HG03575 (cell line): ENCODE measurements at regions not wholly inside any gene's neighbourhood (a gene's known extent, or its start where the extent isn't known, plus 50 kb on each side); places are given as distances from the start of the nearest gene placed in this dataset.

Experiments
- ATAC-seq: cut with Tn5 transposase; IDR thresholded peaks from one replicate; pipeline ENCODE4 v1.9.1; 2021; ENCODE audit not compliant: unreplicated experiment, insufficient number of reproducible peaks, low FRiP score; ENCODE audit errors: extremely low read depth

DNA sequence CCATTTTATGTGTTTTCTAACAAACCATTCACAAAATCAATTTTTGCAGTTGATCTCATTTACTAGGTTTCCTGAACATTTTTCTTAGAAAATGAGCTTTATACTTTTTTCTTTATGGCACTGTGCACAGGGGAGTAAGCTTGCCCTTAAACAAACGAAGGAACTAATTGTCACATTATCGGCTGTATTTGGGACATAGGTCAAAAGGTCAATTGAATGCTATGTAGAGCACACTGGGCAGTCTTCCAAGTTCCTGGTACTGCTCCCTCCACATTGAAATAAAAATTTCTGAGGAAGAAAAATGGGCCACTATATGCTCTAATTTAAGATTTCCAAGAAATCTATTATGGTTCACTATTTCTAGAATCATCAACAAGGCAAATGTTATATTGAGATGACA lies 93.6 kb upstream of the TMEFF2 start:
- ATAC-seq: no peak

DNA sequence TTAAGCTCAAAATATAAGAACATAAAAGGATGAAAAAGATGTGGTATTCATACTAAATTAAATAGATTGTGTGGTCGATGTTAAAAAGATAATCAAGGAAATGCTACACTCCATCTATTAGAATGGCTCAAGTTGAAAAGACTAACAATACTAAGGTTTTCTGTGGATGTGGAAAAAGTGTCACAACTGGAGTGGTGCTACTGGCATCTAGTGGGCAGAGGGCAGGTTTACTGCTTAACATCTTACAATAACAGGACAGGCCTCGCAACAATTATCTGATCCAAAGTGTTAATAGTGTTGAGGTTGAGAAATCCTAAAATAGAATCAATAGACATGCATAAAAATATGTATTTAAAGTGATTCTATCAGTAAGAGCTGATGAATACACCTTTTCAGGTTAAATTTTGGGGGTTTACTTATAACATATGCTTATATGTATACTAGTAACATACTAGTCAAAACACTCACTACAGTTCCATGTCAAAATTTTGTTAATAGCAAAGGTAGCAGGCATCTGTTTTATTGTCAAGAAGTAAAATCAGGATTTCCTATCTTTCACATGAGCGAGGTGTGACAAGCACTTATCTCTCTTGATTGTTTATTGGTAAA lies 91.5 kb upstream of the TMEFF2 start:
- ATAC-seq: no peak

GRCh38 chr2:192283450-192283849 lies 88.7 kb upstream of the TMEFF2 start:
- no peak for ATAC-seq

GRCh38 chr2:192278701-192279100 lies 84.0 kb upstream of the TMEFF2 start:
- no peak for ATAC-seq

GRCh38 chr2:192277494-192278109 lies 82.9 kb upstream of the TMEFF2 start:
- no peak for ATAC-seq

DNA sequence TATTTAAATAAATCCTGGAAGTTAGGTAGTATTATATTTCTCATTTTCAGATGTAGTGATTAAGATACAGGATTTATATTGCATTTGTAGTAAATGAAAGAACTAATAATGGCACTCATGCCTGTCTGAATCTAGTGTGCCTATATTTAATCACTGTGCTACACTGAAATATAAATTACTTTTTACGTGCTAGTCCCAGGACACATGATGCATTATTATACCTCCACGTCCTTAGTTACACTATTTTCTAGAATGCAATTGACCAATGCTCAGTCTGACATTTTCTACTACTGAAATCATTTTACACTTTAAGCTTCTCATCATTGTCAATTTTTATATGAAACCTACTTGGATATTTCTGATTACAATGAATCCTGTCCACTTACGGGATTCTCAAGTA lies 80.9 kb upstream of the TMEFF2 start:
- ATAC-seq: no peak

DNA sequence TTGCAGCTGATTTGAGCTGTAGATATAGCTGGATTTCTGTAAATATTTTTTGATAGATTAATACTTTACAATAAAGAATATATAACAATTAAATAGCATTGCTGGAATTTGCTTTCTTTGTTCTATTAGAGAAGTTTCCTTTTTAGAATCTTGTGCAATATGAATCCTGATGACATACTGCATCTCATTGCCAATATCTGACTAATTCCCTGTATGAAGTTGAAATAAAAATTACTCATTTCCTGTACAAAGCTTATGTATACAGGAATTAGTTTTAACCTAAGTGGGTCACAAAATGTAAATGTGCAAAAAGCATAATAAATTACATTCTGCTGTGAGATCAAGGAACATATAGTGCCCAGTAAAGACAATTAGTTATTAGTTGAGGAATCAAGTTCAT lies 72.8 kb upstream of the TMEFF2 start:
- no peak for ATAC-seq

DNA sequence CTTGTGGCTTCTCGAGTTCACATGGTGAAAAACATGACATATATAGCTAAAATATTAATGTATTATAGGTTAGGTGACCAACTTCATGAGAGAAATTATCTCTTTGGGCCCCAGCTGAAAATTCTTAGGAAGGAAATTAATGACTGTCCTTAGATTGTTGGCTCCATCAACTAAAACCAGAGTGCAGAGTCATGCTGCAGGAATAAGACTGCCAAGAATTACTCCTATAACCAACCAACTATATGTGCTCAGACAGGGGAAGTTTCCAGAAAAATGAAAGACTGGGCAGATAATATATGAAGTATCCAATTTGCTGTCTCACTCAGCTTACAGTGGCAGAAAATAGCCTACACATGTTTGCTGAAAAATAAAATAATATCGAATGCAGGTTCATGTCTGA lies 71.0 kb upstream of the TMEFF2 start:
- ATAC-seq: no peak

DNA sequence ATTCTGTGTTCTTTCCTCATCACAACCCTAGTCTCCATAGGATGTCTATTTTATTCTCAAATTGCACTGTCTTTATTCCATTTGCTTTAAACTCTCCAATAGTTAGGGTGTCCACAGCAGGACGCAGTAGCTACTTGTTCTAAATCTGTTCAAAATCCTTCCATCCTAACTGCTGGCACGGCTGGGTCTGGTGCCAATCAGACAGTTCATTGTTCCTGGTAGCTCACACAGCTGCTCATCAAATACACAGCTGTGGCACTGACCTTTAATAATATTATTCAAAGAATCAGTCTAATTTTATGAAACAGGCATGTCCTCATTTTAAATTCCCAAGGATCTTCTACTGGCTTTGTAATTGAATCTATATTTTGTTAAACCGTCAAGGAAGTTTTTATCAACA lies 59.7 kb upstream of the TMEFF2 start:
- no peak for ATAC-seq

DNA sequence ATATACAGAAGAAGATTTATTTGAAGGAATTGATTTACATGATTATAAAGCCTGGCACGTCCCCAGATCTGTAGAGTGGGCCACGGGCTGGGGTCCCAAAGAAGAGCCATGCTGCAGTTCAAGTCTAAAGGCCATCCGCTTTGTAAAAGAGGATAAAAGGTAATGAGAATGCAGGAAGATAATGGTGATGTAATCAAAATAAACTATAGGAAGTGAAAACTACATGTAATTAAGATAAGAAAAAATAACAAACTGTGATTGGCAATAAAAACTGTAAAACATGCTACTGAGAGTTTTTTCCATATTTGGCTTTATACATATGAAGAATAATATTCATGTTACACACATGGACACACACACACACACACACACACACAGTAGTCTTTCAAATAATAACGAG lies 59.0 kb upstream of the TMEFF2 start:
- ATAC-seq: no peak

GRCh38 chr2:192250961-192251360 lies 56.2 kb upstream of the TMEFF2 start:
- ATAC-seq: no peak

DNA sequence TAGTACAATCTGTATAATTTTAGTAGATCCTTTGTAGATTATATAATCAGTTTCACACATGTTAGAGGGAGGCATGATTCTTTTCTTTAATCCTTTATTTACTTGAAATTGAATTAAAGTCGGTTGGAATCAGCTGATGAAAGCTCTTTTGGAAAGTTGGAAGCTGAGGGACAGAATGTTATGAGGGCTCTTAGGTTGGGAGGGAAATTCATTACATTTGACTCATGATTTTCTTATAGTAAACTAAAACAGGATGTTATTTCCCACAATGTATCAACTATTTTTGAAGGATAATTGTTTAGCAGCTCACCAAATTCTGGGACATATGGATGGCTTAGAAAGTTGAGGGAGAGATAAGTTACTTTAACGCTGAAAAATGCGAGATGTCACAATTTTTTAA lies 52.7 kb upstream of the TMEFF2 start:
- ATAC-seq: no peak

- ATAC-seq: no peak
Observed at GRCh38 chr2:192246297-192246696, 51.6 kb upstream of the TMEFF2 start.

- no peak for ATAC-seq
Observed at GRCh38 chr2:192245329-192245728, 50.6 kb upstream of the TMEFF2 start.
